Uterus (tissue), 3 donors: ENCODE measurements at regions not wholly inside any gene's neighbourhood (a gene's known extent, or its start where the extent isn't known, plus 50 kb on each side); places are given as distances from the start of the nearest gene placed in this dataset.

ENCODE experiments used
- DNase-seq, 2 donors: peaks; one replicate each; pipeline ENCODE4 v3.0.0-alpha.2; 2019 to 2020
- H3K27ac ChIP-seq, 2 donors: fragments of 200-600 bp; sonication (generic); 1 replicate in 1 of 2; 2 replicates in 1 of 2; pipeline ENCODE4 v1.5.1; 2016 to 2018
- H3K27me3 ChIP-seq, 2 donors: fragments of 200-600 bp; sonication (generic); one replicate each; pipeline ENCODE4 v1.5.1; 2018 to 2019; ENCODE audit warnings: control low read depth in 1 of 2
- H3K36me3 ChIP-seq, 2 donors: fragments of 200-600 bp; sonication (generic); one replicate each; pipeline ENCODE4 v1.5.1; 2019; ENCODE audit warnings: control low read depth in 1 of 2
- H3K4me1 ChIP-seq, 2 donors: fragments of 200-600 bp; sonication (generic); one replicate each; pipeline ENCODE4 v1.5.1; 2018 to 2019; ENCODE audit warnings: control low read depth in 1 of 2
- H3K4me3 ChIP-seq, 2 donors: fragments of 200-600 bp; sonication (generic); 1 replicate in 1 of 2; 2 replicates in 1 of 2; pipeline ENCODE4 v1.5.1; 2018 to 2019; ENCODE audit warnings: mild to moderate bottlenecking in 1 of 2
- H3K9me3 ChIP-seq, 2 donors: fragments of 200-600 bp; sonication (generic); one replicate each; pipeline ENCODE4 v1.5.1; 2019; ENCODE audit warnings: control low read depth in 1 of 2
- CTCF ChIP-seq, 4 experiments: fragments of 200-600 bp in 2 of 4; fragments of 450-650 bp in 2 of 4; sonication (generic) in 2 of 4; IDR thresholded peaks; one replicate each; pipeline ENCODE4 v1.5.1; 2016 to 2019; ENCODE audit warnings: antibody characterized with exemption in 4 of 4, mild to moderate bottlenecking in 2 of 4, moderate library complexity in 1 of 4
- POLR2A ChIP-seq, 2 donors: fragments of 450-650 bp; IDR thresholded peaks; one replicate each; pipeline ENCODE4 v1.6.1; 2016; ENCODE audit warnings: antibody characterized with exemption in 2 of 2, mild to moderate bottlenecking in 1 of 2, moderate library complexity in 1 of 2
- intact Hi-C: fragments of 100-400 bp; cut with DNase I; formaldehyde crosslinking; loops from one replicate; pipeline ENCODE4 v1.15.1; 2023; ENCODE audit warnings: low total_unique reads
- donor health status: DM: yes; HTN: yes; CAD: no.

DNA sequence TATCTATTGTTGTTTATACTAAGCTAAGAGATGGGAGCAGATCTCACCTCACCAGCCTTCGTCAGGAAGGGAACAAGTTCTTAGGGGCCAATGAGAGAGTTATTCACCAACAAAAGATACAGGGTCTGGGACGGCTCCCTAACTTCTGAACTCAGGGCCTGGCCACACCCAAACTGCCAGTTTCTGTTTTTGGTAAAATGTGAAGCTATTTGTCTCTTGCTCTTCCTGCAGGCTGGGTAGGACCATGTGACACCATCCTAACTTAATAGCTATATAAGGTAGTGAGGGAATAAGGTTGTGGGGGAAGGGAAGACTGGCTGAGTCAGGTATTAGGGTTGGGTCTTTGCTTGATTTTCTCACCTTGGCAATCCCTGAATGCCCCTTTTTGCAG, 480.5 kb downstream of the KDM4C start:
- no peak overlapping the region for H3K4me3 ChIP-seq
- intact Hi-C loops: no loop called here
- no peaks in the 10 kb centered on the region for H3K27me3 ChIP-seq
- DNase-seq: no peak
- no peak for TF ChIP-seq POLR2A (IDR thresholded peaks at IDR 0.05)
- TF ChIP-seq CTCF (IDR thresholded peaks at IDR 0.05): no peak
- no peak overlapping the region for H3K27ac ChIP-seq
- no peaks in the 10 kb centered on the region for H3K9me3 ChIP-seq
- H3K36me3 ChIP-seq: no peaks in the 10 kb centered on the region
- no peaks in the 10 kb centered on the region for H3K4me1 ChIP-seq

DNA sequence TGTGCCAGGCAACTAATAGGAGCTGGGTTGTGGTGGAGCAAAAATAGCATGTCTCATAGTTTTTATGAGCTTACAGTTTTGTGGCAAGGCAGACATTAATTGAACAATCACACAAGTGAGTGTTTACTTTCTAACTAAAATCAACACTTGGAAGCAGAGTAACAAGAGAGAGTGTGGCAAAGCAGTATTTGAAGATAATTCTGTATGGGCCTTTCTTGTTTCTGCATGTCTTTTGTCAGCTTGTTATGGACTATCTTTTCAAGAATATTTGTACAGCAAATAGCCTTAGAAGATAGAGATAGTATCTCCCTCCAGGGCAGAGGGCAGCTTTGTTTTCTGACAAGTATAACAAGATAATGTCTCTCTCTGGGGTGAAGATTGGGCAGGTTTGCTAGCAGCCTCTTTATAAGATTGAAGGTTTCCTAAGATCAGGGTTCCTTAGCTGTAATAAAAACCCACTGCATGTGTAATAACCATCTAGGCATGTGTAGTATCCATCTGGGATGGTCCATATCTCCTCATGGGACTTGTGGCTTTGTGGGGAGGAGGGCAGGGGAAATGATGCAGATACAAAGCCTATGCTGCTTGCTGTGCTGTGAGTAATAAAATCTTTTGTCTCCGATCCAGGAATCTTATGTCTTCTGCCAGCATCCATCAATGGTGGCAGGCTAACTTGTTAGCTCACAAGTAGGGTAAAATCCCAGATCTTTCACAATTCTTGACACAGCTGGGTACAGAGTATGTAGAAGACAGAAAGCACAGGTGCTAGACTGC, 479.9 kb downstream of the KDM4C start:
- no peak for DNase-seq
- H3K4me1 ChIP-seq: no peaks in the 10 kb centered on the region
- no peaks in the 10 kb centered on the region for H3K9me3 ChIP-seq
- no peaks in the 10 kb centered on the region for H3K36me3 ChIP-seq
- intact Hi-C loops: no loop called here
- no peak overlapping the region for H3K27ac ChIP-seq
- no peak for TF ChIP-seq CTCF (IDR thresholded peaks at IDR 0.05)
- H3K4me3 ChIP-seq: no peak overlapping the region
- H3K27me3 ChIP-seq: no peaks in the 10 kb centered on the region

DNA sequence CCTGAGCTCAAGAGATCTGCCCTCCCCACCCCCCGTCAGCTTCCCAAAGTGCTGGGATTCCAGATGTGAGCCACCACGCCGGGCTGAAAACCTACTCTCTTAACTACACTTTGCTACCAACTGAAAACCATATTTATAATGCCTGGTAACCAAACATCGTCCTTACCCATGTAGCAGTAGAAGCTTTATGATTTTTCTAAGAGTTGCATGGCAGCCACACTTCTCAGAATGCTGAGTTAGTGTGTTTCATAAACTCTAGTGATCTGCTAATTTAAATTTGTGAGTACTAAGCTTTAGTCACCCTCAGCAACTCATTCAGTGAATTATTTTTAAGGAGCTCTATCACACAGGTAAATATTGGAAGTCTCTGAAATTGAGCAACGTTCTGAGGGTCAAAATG, 478.4 kb downstream of the KDM4C start:
- TF ChIP-seq CTCF (IDR thresholded peaks at IDR 0.05): no peak
- no peak for TF ChIP-seq POLR2A (IDR thresholded peaks at IDR 0.05)
- Histone ChIP-seq H3K36me3 (no peaks in the 10 kb centered on the region), H3K9me3 (no peaks in the 10 kb centered on the region), H3K4me1 (no peaks in the 10 kb centered on the region), H3K4me3 (no peak overlapping the region), H3K27me3 (no peaks in the 10 kb centered on the region), H3K27ac (no peak overlapping the region)
- no peak for DNase-seq
- intact Hi-C loops: no loop called here

DNA sequence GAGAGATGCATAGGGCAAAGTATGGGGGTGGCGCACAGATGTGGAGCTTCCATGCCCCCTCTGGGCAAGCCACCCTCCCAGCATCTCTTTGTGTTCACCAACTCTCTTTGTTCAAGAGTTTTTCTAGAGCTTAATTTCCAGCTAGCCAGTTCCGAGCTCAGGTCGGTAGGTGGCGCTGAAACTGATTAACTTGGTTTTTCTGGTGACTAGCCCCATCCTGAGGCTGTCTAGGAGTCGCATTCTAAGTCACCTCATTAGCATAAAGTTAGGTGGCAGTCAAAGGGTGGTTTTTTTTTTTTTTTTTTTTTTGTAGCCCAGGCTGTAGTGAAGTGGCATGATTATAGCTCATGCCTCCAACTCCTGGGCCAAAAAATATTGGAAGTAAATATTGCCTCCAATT, 476.4 kb downstream of the KDM4C start:
- no peak overlapping the region for H3K27ac ChIP-seq
- H3K27me3 ChIP-seq: no peaks in the 10 kb centered on the region
- DNase-seq: no peak
- H3K4me1 ChIP-seq: no peaks in the 10 kb centered on the region
- no peaks in the 10 kb centered on the region for H3K36me3 ChIP-seq
- intact Hi-C loops: no loop called here
- no peaks in the 10 kb centered on the region for H3K9me3 ChIP-seq
- no peak for TF ChIP-seq POLR2A (IDR thresholded peaks at IDR 0.05)
- no peak for TF ChIP-seq CTCF (IDR thresholded peaks at IDR 0.05)
- H3K4me3 ChIP-seq: no peak overlapping the region

DNA sequence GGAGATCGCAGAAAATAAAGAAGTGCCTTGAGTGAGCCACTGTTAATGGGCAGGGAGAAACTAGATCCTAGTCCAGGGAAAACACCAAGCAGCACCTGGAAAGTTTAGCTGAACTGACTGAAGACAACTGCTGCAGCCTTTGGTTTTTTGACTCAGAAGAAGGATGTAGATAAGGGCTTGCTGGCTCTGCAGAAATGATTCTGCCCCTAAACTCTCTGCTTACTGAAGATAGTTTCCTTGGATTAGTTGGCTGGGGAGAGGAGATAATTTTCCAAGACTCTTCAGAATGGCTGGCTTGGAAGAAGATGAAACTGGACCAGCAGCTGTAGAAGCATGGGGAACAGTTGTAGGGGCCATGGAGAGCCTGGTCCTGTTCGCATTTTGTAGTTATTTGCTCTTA, 471.8 kb downstream of the KDM4C start:
- intact Hi-C loops: no loop called here
- H3K9me3 ChIP-seq: no peaks in the 10 kb centered on the region
- H3K4me3 ChIP-seq: no peak overlapping the region
- DNase-seq: no peak
- no peaks in the 10 kb centered on the region for H3K36me3 ChIP-seq
- H3K27me3 ChIP-seq: no peaks in the 10 kb centered on the region
- no peaks in the 10 kb centered on the region for H3K4me1 ChIP-seq
- TF ChIP-seq POLR2A (IDR thresholded peaks at IDR 0.05): no peak
- no peak for TF ChIP-seq CTCF (IDR thresholded peaks at IDR 0.05)
- no peak overlapping the region for H3K27ac ChIP-seq
